SKM-1 (cell line): ENCODE measurements at regions not wholly inside any gene's neighbourhood (a gene's known extent, or its start where the extent isn't known, plus 50 kb on each side); places are given as distances from the start of the nearest gene placed in this dataset.

Experiments used
- DNase-seq: peaks from one replicate; lab custom pipeline; 2025; ENCODE audit not compliant: unreplicated experiment; lab: John Stamatoyannopoulos, UW

GRCh38 chr16:8283195-8283594 lies 307.1 kb downstream of the TMEM114 start:
- DNase-seq = no peak

- DNase-seq = no peak
These were observed 312.2 kb downstream of the TMEM114 start for GRCh38 chr16:8278031-8278580.

GRCh38 chr16:8271344-8271743 lies 319.0 kb downstream of the TMEM114 start:
- DNase-seq = no peak

GRCh38 chr16:8262299-8262698 lies 328.0 kb downstream of the TMEM114 start:
- no peak for DNase-seq

- DNase-seq = no peak
These were observed 330.2 kb downstream of the TMEM114 start for GRCh38 chr16:8260140-8260539.

GRCh38 chr16:8258523-8258922 lies 331.8 kb downstream of the TMEM114 start:
- no peak for DNase-seq

GRCh38 chr16:8257561-8257960 lies 332.8 kb downstream of the TMEM114 start:
- DNase-seq = no peak

GRCh38 chr16:8254405-8254804 lies 335.9 kb downstream of the TMEM114 start:
- DNase-seq = no peak

- no peak for DNase-seq
These were observed 336.6 kb downstream of the TMEM114 start for GRCh38 chr16:8253718-8254117.

GRCh38 chr16:8251727-8252126 lies 338.6 kb downstream of the TMEM114 start:
- no peak for DNase-seq

GRCh38 chr16:8251298-8251697 lies 339.0 kb downstream of the TMEM114 start:
- DNase-seq = no peak

- no peak for DNase-seq
These were observed 342.3 kb downstream of the TMEM114 start for GRCh38 chr16:8247993-8248392.

- no peak for DNase-seq
These were observed 346.3 kb downstream of the TMEM114 start for GRCh38 chr16:8243981-8244380.

- no peak for DNase-seq
These were observed 348.9 kb downstream of the TMEM114 start for GRCh38 chr16:8241408-8241807.

GRCh38 chr16:8239443-8239842 lies 350.9 kb downstream of the TMEM114 start:
- no peak for DNase-seq

GRCh38 chr16:8237452-8237851 lies 352.9 kb downstream of the TMEM114 start:
- DNase-seq = no peak

- no peak for DNase-seq
These were observed 353.5 kb downstream of the TMEM114 start for GRCh38 chr16:8236816-8237215.

- DNase-seq = no peak
These were observed 359.8 kb downstream of the TMEM114 start for GRCh38 chr16:8230497-8230896.

- no peak for DNase-seq
These were observed 361.2 kb downstream of the TMEM114 start for GRCh38 chr16:8229011-8229520.

- DNase-seq = no peak
These were observed 373.1 kb downstream of the TMEM114 start for GRCh38 chr16:8217201-8217600.

- DNase-seq = no peak
These were observed 385.5 kb downstream of the TMEM114 start for GRCh38 chr16:8204769-8205168.

- no peak for DNase-seq
These were observed 386.2 kb downstream of the TMEM114 start for GRCh38 chr16:8204096-8204495.

GRCh38 chr16:8203101-8203500 lies 387.2 kb downstream of the TMEM114 start:
- DNase-seq = no peak
